KMS-11 (cell line): ENCODE measurements at regions not wholly inside any gene's neighbourhood (a gene's known extent, or its start where the extent isn't known, plus 50 kb on each side); places are given as distances from the start of the nearest gene placed in this dataset.

Experiments
- H2AFZ ChIP-seq: fragments of 200-600 bp; sonication (generic); 2 replicates; pipeline ENCODE4 v1.6.1; 2016; ENCODE audit warnings: antibody characterized with exemption, mixed run types, low read depth
- H3K27ac ChIP-seq: fragments of 200-600 bp; sonication (generic); 2 replicates; pipeline ENCODE4 v1.6.1; 2016; ENCODE audit warnings: mild to moderate bottlenecking, mixed run types
- H3K27me3 ChIP-seq: fragments of 200-600 bp; sonication (generic); 2 replicates; pipeline ENCODE4 v1.6.1; 2017; ENCODE audit warnings: mild to moderate bottlenecking, low read depth, mixed run types, moderate library complexity; ENCODE audit not compliant: insufficient read depth
- H3K36me3 ChIP-seq: fragments of 200-600 bp; sonication (generic); 2 replicates; pipeline ENCODE4 v1.6.1; 2017; ENCODE audit warnings: mild to moderate bottlenecking, mixed run types; ENCODE audit not compliant: insufficient read depth
- H3K4me1 ChIP-seq: fragments of 200-600 bp; sonication (generic); 2 replicates; pipeline ENCODE4 v1.6.1; 2016; ENCODE audit warnings: mild to moderate bottlenecking, low read depth, mixed run types; ENCODE audit not compliant: poor library complexity, severe bottlenecking
- H3K4me2 ChIP-seq: fragments of 200-600 bp; sonication (generic); 2 replicates; pipeline ENCODE4 v1.7.0; 2016; ENCODE audit warnings: mild to moderate bottlenecking, mixed run types
- H3K4me3 ChIP-seq: fragments of 200-600 bp; sonication (generic); IDR thresholded peaks from 2 replicates; pipeline ENCODE4 v1.6.1; 2017; ENCODE audit warnings: low read depth, low read length, mixed read lengths; ENCODE audit not compliant: insufficient read depth
- H3K79me2 ChIP-seq: fragments of 200-600 bp; sonication (generic); 2 replicates; pipeline ENCODE4 v1.6.1; 2016; ENCODE audit warnings: low read depth, mixed run types; ENCODE audit not compliant: insufficient read depth
- H3K9ac ChIP-seq: fragments of 200-600 bp; sonication (generic); 2 replicates; pipeline ENCODE4 v1.6.1; 2016; ENCODE audit warnings: mild to moderate bottlenecking, mixed run types
- H4K20me1 ChIP-seq: fragments of 200-600 bp; sonication (generic); 2 replicates; pipeline ENCODE4 v1.6.1; 2016; ENCODE audit warnings: mild to moderate bottlenecking, mixed run types; ENCODE audit not compliant: insufficient read depth
- CTCF ChIP-seq: fragments of 200-600 bp; sonication (generic); conservative IDR thresholded peaks from 2 replicates; pipeline ENCODE4 v1.6.1; 2017; ENCODE audit warnings: low read depth, mild to moderate bottlenecking, antibody characterized with exemption, low read length, moderate library complexity, mixed read lengths

- Histone ChIP-seq H4K20me1 (no peaks in the 10 kb centered on the region), H3K4me1 (no peaks in the 10 kb centered on the region), H3K36me3 (no peaks in the 10 kb centered on the region), H3K79me2 (no peaks in the 10 kb centered on the region), H3K4me3 (no peak overlapping the region), H3K9ac (no peak overlapping the region), H3K27ac (no peak overlapping the region), H3K4me2 (no peak overlapping the region), H3K27me3 (no peaks in the 10 kb centered on the region), H2AFZ (no peak overlapping the region)
- no peak for TF ChIP-seq CTCF
These were observed 126.4 kb upstream of the CXCL14 start for GRCh38 chr5:135705141-135705631.

DNA sequence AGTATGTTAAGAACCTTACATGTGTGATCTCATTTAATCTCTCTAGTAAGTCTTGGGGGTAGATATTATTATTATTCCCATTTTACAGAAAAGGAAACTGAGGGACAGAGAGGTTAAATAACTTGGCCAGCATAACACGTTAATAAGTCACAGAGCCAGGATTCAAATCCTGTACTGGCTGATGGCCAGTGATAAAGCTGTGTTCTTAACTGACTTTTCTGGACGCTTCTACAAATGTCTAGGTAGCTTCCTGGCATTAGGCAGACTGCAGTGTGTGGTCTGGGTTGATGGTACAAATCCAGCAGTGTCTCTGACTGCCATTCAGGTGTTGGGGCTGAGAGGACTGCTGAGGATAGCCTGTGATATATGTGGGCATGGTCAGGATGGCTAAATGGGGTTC is 125.8 kb upstream of the CXCL14 start:
- no peak for TF ChIP-seq CTCF
- no peaks in the 10 kb centered on the region for H4K20me1 ChIP-seq
- H3K27me3 ChIP-seq = no peaks in the 10 kb centered on the region
- no peak overlapping the region for H3K4me3 ChIP-seq
- H3K9ac ChIP-seq = no peak overlapping the region
- no peak overlapping the region for H2AFZ ChIP-seq
- H3K79me2 ChIP-seq = no peaks in the 10 kb centered on the region
- no peaks in the 10 kb centered on the region for H3K4me1 ChIP-seq
- H3K36me3 ChIP-seq = no peaks in the 10 kb centered on the region
- no peak overlapping the region for H3K4me2 ChIP-seq
- no peak overlapping the region for H3K27ac ChIP-seq

DNA sequence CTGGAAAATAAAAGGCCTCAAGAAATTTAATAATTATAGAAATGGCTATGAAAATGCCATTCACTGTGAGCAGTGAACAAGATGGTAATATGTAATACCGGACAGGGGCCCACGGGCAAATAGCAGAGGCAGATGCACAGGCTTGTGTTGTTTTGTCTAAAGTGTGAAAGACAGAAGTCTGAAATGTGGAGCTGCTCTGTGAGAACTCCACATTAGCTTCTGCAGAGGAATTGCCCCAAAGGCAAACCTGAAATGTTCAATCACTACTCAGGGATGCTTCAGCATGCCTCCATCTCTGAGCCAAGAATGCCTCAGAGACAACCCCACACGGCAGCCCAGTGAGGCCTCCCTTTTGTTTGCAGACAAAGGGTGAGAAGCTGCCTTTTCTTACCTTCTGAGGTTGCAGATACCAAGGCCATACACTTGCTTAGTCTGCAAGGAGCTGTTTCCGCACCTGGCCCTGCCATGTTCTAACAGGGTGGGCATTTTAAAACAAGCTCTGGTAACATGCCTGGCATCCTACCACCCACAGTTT is 124.3 kb upstream of the CXCL14 start:
- TF ChIP-seq CTCF = no peak
- H3K9ac ChIP-seq = no peak overlapping the region
- no peak overlapping the region for H3K27ac ChIP-seq
- H3K4me2 ChIP-seq = no peak overlapping the region
- no peaks in the 10 kb centered on the region for H4K20me1 ChIP-seq
- H3K4me3 ChIP-seq = no peak overlapping the region
- H3K79me2 ChIP-seq = no peaks in the 10 kb centered on the region
- H3K27me3 ChIP-seq = no peaks in the 10 kb centered on the region
- no peaks in the 10 kb centered on the region for H3K36me3 ChIP-seq
- no peak overlapping the region for H2AFZ ChIP-seq
- no peaks in the 10 kb centered on the region for H3K4me1 ChIP-seq

DNA sequence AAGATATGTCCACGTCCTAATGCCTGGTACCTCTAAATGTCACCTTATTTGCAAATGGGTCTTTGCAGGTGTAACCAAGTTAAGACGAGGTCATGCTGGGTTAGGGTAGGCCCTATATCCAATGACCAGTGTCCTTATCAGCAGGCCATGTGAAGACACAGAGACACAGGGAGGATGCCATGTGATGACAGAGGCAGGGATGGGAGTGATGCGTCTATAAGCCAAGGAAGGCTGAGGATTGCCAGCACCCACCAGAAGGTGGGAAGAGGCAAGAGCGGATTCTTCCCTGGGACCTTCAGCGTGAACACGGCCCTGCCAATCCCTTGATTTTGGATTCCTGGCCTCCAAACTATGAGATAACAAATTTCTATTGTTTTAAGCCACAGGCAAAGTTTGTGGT is 123.4 kb upstream of the CXCL14 start:
- no peaks in the 10 kb centered on the region for H4K20me1 ChIP-seq
- H3K9ac ChIP-seq = no peak overlapping the region
- H3K79me2 ChIP-seq = no peaks in the 10 kb centered on the region
- no peak overlapping the region for H3K27ac ChIP-seq
- no peaks in the 10 kb centered on the region for H3K4me1 ChIP-seq
- no peak overlapping the region for H3K4me3 ChIP-seq
- H3K36me3 ChIP-seq = no peaks in the 10 kb centered on the region
- H2AFZ ChIP-seq = no peak overlapping the region
- no peak for TF ChIP-seq CTCF
- no peaks in the 10 kb centered on the region for H3K27me3 ChIP-seq
- H3K4me2 ChIP-seq = no peak overlapping the region
